A673 (cell line): ENCODE measurements at regions not wholly inside any gene's neighbourhood (a gene's known extent, or its start where the extent isn't known, plus 50 kb on each side); places are given as distances from the start of the nearest gene placed in this dataset.

Source experiments
- BruUV-seq: library from RNA; stranded (reverse); fragments of 400-500 nt; replicated peaks from 2 replicates; lab custom pipeline; 2021; lab: Mats Ljungman, UMichigan
- CTCF ChIA-PET: fragments of 300-600 bp; sonication (Branson Sonifier 250); formaldehyde crosslinking; loops from one replicate; lab custom pipeline; 2022; ENCODE audit warnings: antibody characterized with exemption; lab: Charles Lee
- POLR2A ChIA-PET: fragments of 300-600 bp; sonication (Branson Sonifier 250); formaldehyde crosslinking; loops from one replicate; lab custom pipeline; 2022; ENCODE audit warnings: antibody characterized with exemption; ENCODE audit not compliant: low non-redundant PET; lab: Charles Lee
- DNase-seq: peaks from one replicate; pipeline ENCODE4 v3.0.0-alpha.2; 2015; ENCODE audit warnings: low spot score
- H3K27ac ChIP-seq: fragments of 200-600 bp; sonication (generic); 2 replicates; pipeline ENCODE4 v1.5.1; 2016; ENCODE audit warnings: mixed run types, low read depth, mild to moderate bottlenecking, mixed read lengths, antibody characterized with exemption, low read length; ENCODE audit not compliant: poor library complexity, severe bottlenecking
- H3K27me3 ChIP-seq: fragments of 200-600 bp; sonication (generic); replicated peaks from 2 replicates; pipeline ENCODE4 v1.6.1; 2017; ENCODE audit warnings: mixed run types, low read depth, mild to moderate bottlenecking, mixed read lengths, antibody characterized with exemption, low read length; ENCODE audit not compliant: insufficient read depth, poor library complexity
- H3K36me3 ChIP-seq: fragments of 200-600 bp; sonication (generic); 2 replicates; pipeline ENCODE4 v1.6.1; 2016; ENCODE audit warnings: mixed run types, mild to moderate bottlenecking, mixed read lengths, antibody characterized with exemption, low read length; ENCODE audit not compliant: insufficient read depth, poor library complexity, severe bottlenecking
- H3K4me1 ChIP-seq: fragments of 200-600 bp; sonication (generic); 2 replicates; pipeline ENCODE4 v1.6.1; 2017; ENCODE audit warnings: mixed run types, mild to moderate bottlenecking, mixed read lengths, antibody characterized with exemption, low read length; ENCODE audit not compliant: insufficient read depth, poor library complexity, severe bottlenecking
- H3K4me3 ChIP-seq: fragments of 200-600 bp; sonication (generic); 2 replicates; pipeline ENCODE4 v1.5.1; 2016; ENCODE audit warnings: low read depth, mixed run types, mild to moderate bottlenecking, mixed read lengths, low read length; ENCODE audit not compliant: poor library complexity, severe bottlenecking
- H3K9me3 ChIP-seq: fragments of 200-600 bp; sonication (generic); 2 replicates; pipeline ENCODE4 v1.6.1; 2016; ENCODE audit warnings: mixed run types, low read depth, mild to moderate bottlenecking, mixed read lengths, antibody characterized with exemption, low read length; ENCODE audit not compliant: poor library complexity, severe bottlenecking
- CTCF ChIP-seq: fragments of 300-800, 200-600 bp; sonication (generic); conservative IDR thresholded peaks from 2 replicates; pipeline ENCODE4 v1.5.1; 2017; ENCODE audit warnings: low read depth, mild to moderate bottlenecking, antibody characterized with exemption, low read length, moderate library complexity, mixed read lengths
- EZH2 ChIP-seq: fragments of 200-600 bp; sonication (generic); IDR thresholded peaks from 2 replicates; pipeline ENCODE4 v1.6.1; 2017; ENCODE audit warnings: borderline replicate concordance, low read depth, mild to moderate bottlenecking, mixed read lengths, antibody characterized with exemption, low read length; ENCODE audit not compliant: poor library complexity, severe bottlenecking
- intact Hi-C: fragments of 100-400 bp; cut with micrococcal nuclease; formaldehyde crosslinking; loops from one replicate; pipeline ENCODE4 v1.10.0; 2022; ENCODE audit not compliant: unreplicated experiment

GRCh38 chr5:84863020-84863419 is 478.3 kb upstream of the EDIL3 start:
- ChIA-PET POLR2A (no interaction called here), CTCF (no interaction called here)
- intact Hi-C loops = no loop called here
- no peak overlapping the region for H3K27ac ChIP-seq
- no peak overlapping the region for H3K4me3 ChIP-seq
- TF ChIP-seq EZH2 (no peak), CTCF (no peak)
- no peaks in the 10 kb centered on the region for H3K9me3 ChIP-seq
- DNase-seq = no peak
- BruUV-seq = no TSS peak
- H3K4me1 ChIP-seq = no peaks in the 10 kb centered on the region
- H3K36me3 ChIP-seq = no peaks in the 10 kb centered on the region
- H3K27me3 ChIP-seq = no peaks in the 10 kb centered on the region

- no peaks in the 10 kb centered on the region for H3K9me3 ChIP-seq
- intact Hi-C loops = no loop called here
- no peak overlapping the region for H3K4me3 ChIP-seq
- no peak for TF ChIP-seq EZH2
- TF ChIP-seq CTCF = no peak
- no peaks in the 10 kb centered on the region for H3K4me1 ChIP-seq
- H3K27me3 ChIP-seq = no peaks in the 10 kb centered on the region
- POLR2A ChIA-PET = no interaction called here
- no peak overlapping the region for H3K27ac ChIP-seq
- H3K36me3 ChIP-seq = no peaks in the 10 kb centered on the region
- CTCF ChIA-PET = no interaction called here
- DNase-seq = no peak
- no TSS peak for BruUV-seq
Measured at GRCh38 chr5:84862132-84862531, 477.5 kb upstream of the EDIL3 start.

GRCh38 chr5:84861306-84861705 is 476.6 kb upstream of the EDIL3 start:
- no peak for DNase-seq
- CTCF ChIA-PET = no interaction called here
- BruUV-seq = no TSS peak

More at GRCh38 chr5:84861306-84861705, 476.6 kb upstream of the EDIL3 start:
- no peaks in the 10 kb centered on the region for H3K27me3 ChIP-seq
- no peak for TF ChIP-seq EZH2
- TF ChIP-seq CTCF = no peak
- no peak overlapping the region for H3K4me3 ChIP-seq
- intact Hi-C loops = no loop called here
- no peak overlapping the region for H3K27ac ChIP-seq
- POLR2A ChIA-PET = no interaction called here
- no peaks in the 10 kb centered on the region for H3K4me1 ChIP-seq
- H3K36me3 ChIP-seq = no peaks in the 10 kb centered on the region
- H3K9me3 ChIP-seq = peaks cover 7% of the 10 kb centered on the region
